ENCODE measurements at regions not wholly inside any gene's neighbourhood (a gene's known extent, or its start where the extent isn't known, plus 50 kb on each side); places are given as distances from the start of the nearest gene placed in this dataset.

GRCh38 chr6:120805276-120805675 lies 529.0 kb downstream of the TBC1D32 start:
- DNase-seq (ENCODE audit: unreplicated experiment), result peak; percentile 20
- POLR2A ChIA-PET, result interaction anchor here (0.6 kb wide), 1 partner anchor 176 kb away, joined by 3 read pairs; no protein-coding TSS in a partner anchor
- H3K9me3 Mint-ChIP-seq (ENCODE audit: unreplicated experiment), result no peaks in the 10 kb centered on the region

GRCh38 chr6:120804612-120805011 lies 529.7 kb downstream of the TBC1D32 start:
- no TSS peak for BruUV-seq (replicated peaks)
- Mint-ChIP-seq H3K36me3 (ENCODE audit: insufficient read depth, unreplicated experiment) (no peaks in the 10 kb centered on the region), H3K27me3 (ENCODE audit: insufficient read depth, unreplicated experiment) (no peaks in the 10 kb centered on the region), H3K27ac (ENCODE audit: low read depth, unreplicated experiment) (no peak overlapping the region), H3K4me1 (ENCODE audit: insufficient read depth, unreplicated experiment) (peaks cover 7% of the 10 kb centered on the region), H3K4me3 (ENCODE audit: unreplicated experiment) (no peak overlapping the region), H3K9me3 (ENCODE audit: unreplicated experiment) (no peaks in the 10 kb centered on the region)
- CTCF ChIA-PET, result interaction anchor here (1.6 kb wide), 1 partner anchor 21 kb away, joined by 6 read pairs; no protein-coding TSS in a partner anchor
- POLR2A ChIA-PET, result interaction anchor here (0.6 kb wide), 1 partner anchor 175 kb away, joined by 3 read pairs; no protein-coding TSS in a partner anchor
- intact Hi-C loops (cut with micrococcal nuclease), result no loop called here
- no peak for DNase-seq (ENCODE audit: unreplicated experiment)
- TF ChIP-seq CTCF (IDR thresholded peaks at IDR 0.05; ENCODE audit: unreplicated experiment), result no peak

More at GRCh38 chr6:120805276-120805675, 529.0 kb downstream of the TBC1D32 start:
- H3K4me1 Mint-ChIP-seq (ENCODE audit: insufficient read depth, unreplicated experiment), result peaks cover 7% of the 10 kb centered on the region
- no peak for TF ChIP-seq CTCF (IDR thresholded peaks at IDR 0.05; ENCODE audit: unreplicated experiment)
- intact Hi-C loops (cut with micrococcal nuclease), result no loop called here
- no peak overlapping the region for H3K27ac Mint-ChIP-seq (ENCODE audit: low read depth, unreplicated experiment)
- CTCF ChIA-PET, result interaction anchor here (1.6 kb wide), 1 partner anchor 21 kb away, joined by 6 read pairs; no protein-coding TSS in a partner anchor
- H3K4me3 Mint-ChIP-seq (ENCODE audit: unreplicated experiment), result no peak overlapping the region
- no TSS peak for BruUV-seq (replicated peaks)
- H3K36me3 Mint-ChIP-seq (ENCODE audit: insufficient read depth, unreplicated experiment), result no peaks in the 10 kb centered on the region
- H3K27me3 Mint-ChIP-seq (ENCODE audit: insufficient read depth, unreplicated experiment), result no peaks in the 10 kb centered on the region

GRCh38 chr6:120786682-120787081 lies 547.6 kb downstream of the TBC1D32 start:
- POLR2A ChIA-PET, result no interaction called here
- Mint-ChIP-seq H3K4me3 (ENCODE audit: unreplicated experiment) (no peak overlapping the region), H3K27me3 (ENCODE audit: insufficient read depth, unreplicated experiment) (no peaks in the 10 kb centered on the region), H3K4me1 (ENCODE audit: insufficient read depth, unreplicated experiment) (no peaks in the 10 kb centered on the region), H3K27ac (ENCODE audit: low read depth, unreplicated experiment) (no peak overlapping the region), H3K36me3 (ENCODE audit: insufficient read depth, unreplicated experiment) (no peaks in the 10 kb centered on the region), H3K9me3 (ENCODE audit: unreplicated experiment) (no peaks in the 10 kb centered on the region)
- CTCF ChIA-PET, result no interaction called here
- intact Hi-C loops (cut with micrococcal nuclease), result no loop called here
- no TSS peak for BruUV-seq (replicated peaks)
- TF ChIP-seq CTCF (IDR thresholded peaks at IDR 0.05; ENCODE audit: unreplicated experiment), result no peak
- no peak for DNase-seq (ENCODE audit: unreplicated experiment)

GRCh38 chr6:120786256-120786655 lies 548.0 kb downstream of the TBC1D32 start:
- Mint-ChIP-seq H3K36me3 (ENCODE audit: insufficient read depth, unreplicated experiment) (no peaks in the 10 kb centered on the region), H3K4me3 (ENCODE audit: unreplicated experiment) (no peak overlapping the region), H3K27ac (ENCODE audit: low read depth, unreplicated experiment) (no peak overlapping the region), H3K27me3 (ENCODE audit: insufficient read depth, unreplicated experiment) (no peaks in the 10 kb centered on the region), H3K4me1 (ENCODE audit: insufficient read depth, unreplicated experiment) (no peaks in the 10 kb centered on the region), H3K9me3 (ENCODE audit: unreplicated experiment) (no peaks in the 10 kb centered on the region)
- intact Hi-C loops (cut with micrococcal nuclease), result no loop called here
- TF ChIP-seq CTCF (IDR thresholded peaks at IDR 0.05; ENCODE audit: unreplicated experiment), result no peak
- no peak for DNase-seq (ENCODE audit: unreplicated experiment)
- POLR2A ChIA-PET, result no interaction called here
- CTCF ChIA-PET, result no interaction called here
- BruUV-seq (replicated peaks), result no TSS peak
